ENCODE measurements at regions not wholly inside any gene's neighbourhood (a gene's known extent, or its start where the extent isn't known, plus 50 kb on each side); places are given as distances from the start of the nearest gene placed in this dataset.

GRCh38 chr19:30095171-30095570 lies 153.1 kb downstream of the URI1 start:
- no peak for TF ChIP-seq POLR2A (IDR thresholded peaks at IDR 0.05)
- TF ChIP-seq CTCF (IDR thresholded peaks at IDR 0.05) = no peak

All from lower leg skin (tissue), 3 donors.